NCI-H82 treated with DMSO at 0.1 percent for 48 hours (cell line): ENCODE measurements at regions not wholly inside any gene's neighbourhood (a gene's known extent, or its start where the extent isn't known, plus 50 kb on each side); places are given as distances from the start of the nearest gene placed in this dataset.
"Not testable (repeated sequence)": the region's sequence is repeated elsewhere in the genome, so short reads cannot be mapped to it uniquely, and the experiment has no call there.

Source experiments
- DNase-seq: peaks from one replicate; lab custom pipeline; 2025; ENCODE audit not compliant: unreplicated experiment; lab: John Stamatoyannopoulos, UW

- no peak for DNase-seq
These were observed 178.1 kb upstream of the CDH9 start for GRCh38 chr5:27216367-27216950.

GRCh38 chr5:27208051-27208450 is 169.7 kb upstream of the CDH9 start:
- no peak for DNase-seq

- no peak for DNase-seq
These were observed 153.6 kb upstream of the CDH9 start for GRCh38 chr5:27191786-27192510.

DNA sequence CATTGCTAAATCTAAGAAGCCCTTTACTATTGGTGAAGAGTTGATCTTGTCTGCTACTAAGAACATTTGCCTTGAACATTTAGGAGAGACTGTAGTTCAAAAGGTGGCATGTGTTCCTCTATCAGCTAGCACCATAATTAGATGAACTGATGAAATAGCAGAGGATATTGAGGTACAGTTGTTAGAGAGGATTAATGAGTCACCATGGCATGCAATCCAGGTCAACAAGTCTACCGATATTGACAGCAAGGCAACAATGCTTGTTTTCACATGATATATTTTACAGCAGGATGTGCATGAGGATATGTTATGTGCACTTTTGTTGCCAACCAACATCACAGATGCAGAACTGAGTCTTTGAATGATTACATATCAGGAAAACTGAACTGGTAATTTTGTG is 134.3 kb upstream of the CDH9 start:
- DNase-seq, result no peak

DNA sequence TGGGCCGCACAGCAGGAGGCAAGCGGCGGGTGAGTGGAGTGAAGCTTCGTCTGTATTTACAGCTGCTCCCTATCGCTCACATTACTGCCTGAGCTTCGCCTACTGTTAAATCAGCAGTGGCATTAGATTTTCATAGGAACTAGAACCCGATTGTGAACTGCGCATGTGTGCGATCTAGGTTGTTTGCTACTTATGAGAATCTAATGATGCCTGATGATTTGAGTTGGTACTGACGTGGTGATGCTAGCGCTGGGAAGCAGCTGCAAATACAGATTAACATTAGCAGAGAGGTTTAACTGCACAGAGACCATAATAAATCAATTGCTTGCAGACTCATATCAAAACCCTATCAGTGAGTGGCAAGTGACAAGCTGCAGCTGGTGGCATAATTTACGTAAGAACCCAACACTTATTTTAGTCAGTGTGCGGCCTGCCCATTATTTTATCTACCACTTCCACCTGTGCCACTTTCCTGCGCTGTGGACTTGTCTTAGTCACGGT is 133.4 kb upstream of the CDH9 start:
- no peak for DNase-seq

DNA sequence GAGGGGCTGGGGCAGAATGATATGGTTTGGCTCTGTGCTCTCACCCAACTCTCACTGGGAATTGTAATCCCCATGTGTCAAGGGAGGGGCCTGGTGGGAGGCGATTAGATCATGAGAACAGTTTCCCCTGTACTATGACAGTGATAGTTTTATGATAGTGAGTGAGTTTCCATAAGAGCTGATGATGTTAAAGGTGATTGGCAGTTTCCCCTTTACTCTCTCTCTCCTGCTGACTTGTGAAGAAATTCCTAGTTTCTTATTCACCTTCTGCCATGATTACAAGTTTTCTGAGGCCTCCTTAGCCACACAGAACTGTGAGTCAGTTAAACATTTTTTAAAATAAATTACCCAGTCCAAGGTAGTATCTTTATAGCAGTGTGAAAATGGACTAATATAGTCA is 120.4 kb upstream of the CDH9 start:
- DNase-seq, result no peak

- DNase-seq, result no peak
These were observed 119.8 kb upstream of the CDH9 start for GRCh38 chr5:27158171-27158570.

GRCh38 chr5:27144456-27144855 is 106.1 kb upstream of the CDH9 start:
- DNase-seq, result no peak

GRCh38 chr5:27140831-27141230 is 102.4 kb upstream of the CDH9 start:
- DNase-seq, result no peak

DNA sequence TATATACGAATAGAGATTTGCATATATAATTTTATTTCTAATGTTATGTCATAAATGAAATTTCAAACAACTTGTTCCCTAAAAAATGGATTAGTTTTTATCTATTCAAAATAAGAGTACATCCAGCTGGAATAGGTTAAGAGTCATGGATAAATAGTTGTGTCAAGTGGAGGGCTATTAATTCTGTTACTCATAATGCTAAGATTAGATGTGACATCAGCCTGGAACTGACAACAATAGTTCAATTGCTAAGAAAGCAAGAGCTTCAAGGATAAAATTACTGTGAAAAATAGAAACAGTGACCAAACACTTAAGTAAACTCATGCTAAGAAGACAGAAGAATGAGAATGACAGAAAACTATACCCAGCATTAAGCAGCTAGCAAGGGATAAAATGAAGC is 92.2 kb upstream of the CDH9 start:
- DNase-seq, result no peak

DNA sequence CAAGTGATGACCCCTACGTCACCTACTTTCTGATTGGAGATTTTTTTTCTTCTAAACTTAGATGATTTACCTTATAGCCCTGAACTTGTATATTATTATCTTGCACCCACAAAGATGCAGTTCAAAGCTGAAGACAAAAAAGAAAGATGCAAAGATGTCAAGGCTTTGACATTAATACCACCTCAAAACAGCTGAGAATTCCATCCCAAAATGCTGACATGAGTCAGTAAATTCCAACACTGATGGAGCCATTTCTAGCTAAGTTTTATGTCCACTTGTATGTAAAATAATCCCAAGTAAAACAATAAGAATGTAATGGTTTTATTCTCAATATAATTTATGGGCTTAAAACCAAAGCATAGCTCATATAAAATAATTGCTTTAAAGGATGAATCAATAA is 91.5 kb upstream of the CDH9 start:
- no peak for DNase-seq

GRCh38 chr5:27125856-27126255 is 87.5 kb upstream of the CDH9 start:
- no peak for DNase-seq

- no peak for DNase-seq
These were observed 86.2 kb upstream of the CDH9 start for GRCh38 chr5:27124590-27124989.

DNA sequence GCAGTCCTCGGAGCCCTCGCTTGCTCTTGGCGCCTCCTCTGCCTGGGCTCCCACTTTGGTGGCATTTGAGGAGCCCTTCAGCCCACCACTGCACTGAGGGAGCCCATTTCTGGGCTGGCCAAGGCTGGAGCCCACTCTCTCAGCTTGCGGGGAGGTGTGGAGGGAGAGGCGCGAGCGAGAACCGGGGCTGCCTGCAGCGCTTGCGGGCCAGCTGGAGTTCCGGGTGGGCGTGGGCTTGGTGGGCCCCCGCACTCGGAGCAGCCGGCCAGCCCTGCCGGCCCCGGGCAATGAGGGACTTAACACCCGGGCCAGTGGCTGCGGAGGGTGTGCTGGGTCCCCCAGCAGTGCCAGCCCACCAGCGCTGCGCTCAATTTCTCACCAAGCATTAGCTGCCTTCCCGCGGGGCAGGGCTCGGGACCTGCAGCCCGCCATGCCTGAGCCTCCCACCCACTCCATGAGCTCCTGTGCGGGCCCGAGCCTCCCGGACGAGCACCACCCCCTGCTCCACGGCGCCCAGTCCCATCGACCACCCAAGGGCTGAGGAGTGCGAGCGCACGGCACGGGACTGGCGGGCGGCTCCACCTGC is 81.4 kb upstream of the CDH9 start:
- DNase-seq, result not testable (repeated sequence)

DNA sequence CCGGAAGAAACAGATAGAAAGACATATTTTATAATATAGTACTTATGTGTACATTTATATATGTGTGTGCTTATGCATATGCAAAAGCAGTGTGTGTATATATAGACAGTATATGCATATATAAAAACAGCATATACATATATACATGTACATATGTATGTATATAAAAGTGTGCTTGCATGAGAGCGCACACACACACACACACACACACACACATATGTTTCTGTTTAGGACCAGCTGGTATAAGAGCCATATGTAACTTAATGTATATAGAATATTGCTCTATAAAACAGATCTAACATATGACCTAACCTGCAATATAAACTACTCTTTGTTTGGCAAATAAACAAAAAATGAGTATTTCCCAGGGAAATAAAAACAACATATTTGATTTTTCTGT is 65.1 kb upstream of the CDH9 start:
- DNase-seq, result no peak

GRCh38 chr5:27095761-27096160 is 57.4 kb upstream of the CDH9 start:
- DNase-seq, result not testable (repeated sequence)

- no peak for DNase-seq
These were observed 54.9 kb upstream of the CDH9 start for GRCh38 chr5:27093279-27093678.

- DNase-seq, result no peak
These were observed 53.5 kb upstream of the CDH9 start for GRCh38 chr5:27091858-27092257.

DNA sequence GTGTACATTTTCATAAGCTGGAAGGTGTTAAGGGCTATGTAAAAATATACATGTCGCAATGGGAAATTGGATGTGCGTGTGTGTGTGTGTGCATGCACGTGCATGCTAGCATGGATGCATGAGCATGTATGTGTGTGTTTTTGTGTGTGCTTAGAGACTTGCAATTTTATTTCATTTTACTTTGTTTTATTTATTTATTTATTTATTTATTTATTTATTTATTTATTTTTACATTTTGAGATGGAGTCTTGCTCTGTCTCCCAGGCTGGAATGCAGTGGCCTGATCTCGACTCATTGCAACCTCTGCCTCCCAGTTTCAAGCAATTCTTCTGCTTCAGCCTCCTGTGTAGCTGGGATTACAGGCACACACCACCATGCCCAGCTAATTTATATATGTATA is 50.4 kb upstream of the CDH9 start:
- DNase-seq, result not testable (repeated sequence)
